Left ventricle myocardium inferior (tissue), 1 donor: ENCODE measurements at regions not wholly inside any gene's neighbourhood (a gene's known extent, or its start where the extent isn't known, plus 50 kb on each side); places are given as distances from the start of the nearest gene placed in this dataset.

Experiments
- DNase-seq: peaks from one replicate; pipeline ENCODE4 v3.0.0-alpha.2; 2020
- H3K27ac ChIP-seq: fragments of 200-600 bp; replicated peaks from 2 replicates; pipeline ENCODE4 v1.8.0; 2021
- H3K27me3 ChIP-seq: fragments of 200-600 bp; 2 replicates; pipeline ENCODE4 v1.8.0; 2021; ENCODE audit warnings: low read depth
- H3K36me3 ChIP-seq: fragments of 200-600 bp; 2 replicates; pipeline ENCODE4 v1.8.0; 2021
- H3K4me1 ChIP-seq: fragments of 200-600 bp; 2 replicates; pipeline ENCODE4 v1.8.0; 2021
- H3K4me3 ChIP-seq: fragments of 200-600 bp; 2 replicates; pipeline ENCODE4 v1.8.0; 2021; ENCODE audit warnings: mild to moderate bottlenecking, moderate library complexity
- H3K9me3 ChIP-seq: fragments of 200-600 bp; replicated peaks from 2 replicates; pipeline ENCODE4 v1.8.0; 2021
- CTCF ChIP-seq: fragments of 200-600 bp; IDR thresholded peaks from 2 replicates; pipeline ENCODE4 v1.8.0; 2021; ENCODE audit warnings: antibody characterized with exemption, mild to moderate bottlenecking, borderline replicate concordance
- intact Hi-C: fragments of 100-400 bp; cut with micrococcal nuclease; formaldehyde crosslinking; loops from one replicate; pipeline ENCODE4 v1.11.0; 2022
- donor health status: DM: no; HTN: yes; CAD: no; lungs with severe emphysema.

GRCh38 chr7:115883629-115884028, 146.9 kb downstream of the TFEC start:
- H3K4me1 ChIP-seq, result no peaks in the 10 kb centered on the region
- TF ChIP-seq CTCF, result no peak
- intact Hi-C loops, result no loop called here

GRCh38 chr7:115881476-115881875, 149.1 kb downstream of the TFEC start:
- Histone ChIP-seq H3K27ac (no peak overlapping the region), H3K27me3 (peaks cover 8% of the 10 kb centered on the region), H3K4me1 (no peaks in the 10 kb centered on the region), H3K36me3 (no peaks in the 10 kb centered on the region), H3K9me3 (no peaks in the 10 kb centered on the region), H3K4me3 (no peak overlapping the region)
- DNase-seq, result no peak
- intact Hi-C loops, result no loop called here
- no peak for TF ChIP-seq CTCF

More at GRCh38 chr7:115883629-115884028, 146.9 kb downstream of the TFEC start:
- no peaks in the 10 kb centered on the region for H3K36me3 ChIP-seq
- no peaks in the 10 kb centered on the region for H3K9me3 ChIP-seq
- no peak overlapping the region for H3K4me3 ChIP-seq
- DNase-seq, result no peak
- no peaks in the 10 kb centered on the region for H3K27me3 ChIP-seq
- no peak overlapping the region for H3K27ac ChIP-seq

- TF ChIP-seq CTCF, result no peak
- intact Hi-C loops, result no loop called here
- no peak for DNase-seq
Observed at GRCh38 chr7:115879171-115879570, 151.4 kb downstream of the TFEC start.

GRCh38 chr7:115869801-115870200, 160.8 kb downstream of the TFEC start:
- Histone ChIP-seq H3K27ac (no peak overlapping the region), H3K4me3 (no peak overlapping the region), H3K27me3 (no peaks in the 10 kb centered on the region), H3K4me1 (no peaks in the 10 kb centered on the region), H3K36me3 (no peaks in the 10 kb centered on the region), H3K9me3 (no peaks in the 10 kb centered on the region)
- no peak for TF ChIP-seq CTCF
- no peak for DNase-seq
- intact Hi-C loops, result no loop called here

More at GRCh38 chr7:115879171-115879570, 151.4 kb downstream of the TFEC start:
- H3K4me3 ChIP-seq, result no peak overlapping the region
- H3K27me3 ChIP-seq, result peaks cover 8% of the 10 kb centered on the region
- H3K27ac ChIP-seq, result no peak overlapping the region
- H3K4me1 ChIP-seq, result no peaks in the 10 kb centered on the region
- no peaks in the 10 kb centered on the region for H3K36me3 ChIP-seq
- no peaks in the 10 kb centered on the region for H3K9me3 ChIP-seq

GRCh38 chr7:115869190-115869589, 161.4 kb downstream of the TFEC start:
- TF ChIP-seq CTCF, result no peak
- no peaks in the 10 kb centered on the region for H3K9me3 ChIP-seq
- H3K27me3 ChIP-seq, result no peaks in the 10 kb centered on the region
- H3K27ac ChIP-seq, result no peak overlapping the region
- H3K4me1 ChIP-seq, result no peaks in the 10 kb centered on the region
- no peak for DNase-seq
- H3K36me3 ChIP-seq, result no peaks in the 10 kb centered on the region
- intact Hi-C loops, result no loop called here
- H3K4me3 ChIP-seq, result no peak overlapping the region

GRCh38 chr7:115868369-115868768, 162.2 kb downstream of the TFEC start:
- Histone ChIP-seq H3K4me1 (no peaks in the 10 kb centered on the region), H3K27me3 (no peaks in the 10 kb centered on the region), H3K4me3 (no peak overlapping the region), H3K36me3 (no peaks in the 10 kb centered on the region), H3K27ac (no peak overlapping the region), H3K9me3 (no peaks in the 10 kb centered on the region)
- no peak for TF ChIP-seq CTCF
- intact Hi-C loops, result no loop called here
- DNase-seq, result no peak
